ENCODE measurements at regions not wholly inside any gene's neighbourhood (a gene's known extent, or its start where the extent isn't known, plus 50 kb on each side); places are given as distances from the start of the nearest gene placed in this dataset.

DNA sequence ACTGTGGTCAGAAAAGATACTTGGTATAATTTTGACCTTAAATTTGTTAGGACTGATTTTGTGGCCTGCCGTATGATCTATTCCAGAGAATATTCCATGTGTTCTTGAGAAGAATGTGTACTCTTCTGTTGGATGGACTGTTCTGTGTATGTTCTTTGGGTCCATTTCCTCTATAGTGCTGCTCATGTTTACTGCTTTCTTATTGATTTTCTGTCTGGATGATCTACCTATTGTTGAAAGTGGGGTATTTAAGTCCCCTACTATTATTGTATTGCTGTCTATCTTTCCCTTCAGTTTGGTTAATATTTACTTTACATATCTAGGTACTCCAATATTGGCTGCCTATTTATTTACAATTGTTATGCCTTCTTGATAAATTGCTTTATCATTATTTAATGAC is 298.4 kb downstream of the BCKDHB start:
- intact Hi-C loops (cut with DNase I; ENCODE audit: low total_unique reads): no loop called here
- Histone ChIP-seq H3K27ac (no peak overlapping the region), H3K36me3 (no peaks in the 10 kb centered on the region), H3K4me1 (no peaks in the 10 kb centered on the region), H3K9me3 (peaks cover 0 to 13% of the 10 kb centered on the region in 2 donors), H3K4me3 (no peak overlapping the region), H3K27me3 (no peaks in the 10 kb centered on the region)
- in situ Hi-C loops (cut with MboI; ENCODE audit: low pct_ligation_motif_present in 1 of 4, low pct_unique_long_range_greater_than_20kb in 1 of 4, low sequenced_read_pairs in 3 of 4): no loop called here
- 97 to 100% methylated on average over 1 of the region's 1 CpG for WGBS, 2 donors (ENCODE audit: low coverage in 1 of 2)
- TF ChIP-seq POLR2A (IDR thresholded peaks at IDR 0.05) (no peak), POLR2AphosphoS5 (IDR thresholded peaks at IDR 0.05) (no peak)
- DNase-seq: no peak

DNA sequence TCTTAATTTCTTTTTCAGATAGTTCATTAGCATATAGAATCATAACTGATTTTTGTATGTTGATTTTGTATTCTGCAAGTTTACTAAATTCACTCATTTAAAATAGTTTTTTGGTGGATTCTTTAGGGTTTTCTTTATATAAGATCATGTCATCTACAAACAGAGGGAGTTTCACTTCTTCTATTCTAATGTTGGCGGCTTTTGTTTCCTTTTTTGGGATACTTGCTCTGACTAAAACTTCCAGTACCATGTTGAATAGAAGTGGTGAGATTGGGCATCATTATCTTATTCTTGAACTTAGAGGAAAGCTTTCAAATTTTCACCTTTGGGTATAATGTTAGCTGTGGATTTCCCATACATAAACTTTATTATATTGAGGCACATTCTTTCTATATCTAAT is 296.9 kb downstream of the BCKDHB start:
- Histone ChIP-seq H3K36me3 (no peaks in the 10 kb centered on the region), H3K27ac (no peak overlapping the region), H3K4me1 (no peaks in the 10 kb centered on the region), H3K27me3 (no peaks in the 10 kb centered on the region), H3K4me3 (no peak overlapping the region), H3K9me3 (peaks cover 0 to 18% of the 10 kb centered on the region in 2 donors)
- intact Hi-C loops (cut with DNase I; ENCODE audit: low total_unique reads) (no loop called here), in situ Hi-C loops (cut with MboI; ENCODE audit: low pct_ligation_motif_present in 1 of 4, low pct_unique_long_range_greater_than_20kb in 1 of 4, low sequenced_read_pairs in 3 of 4) (no loop called here)
- 88 to 89% methylated on average over 1 of the region's 1 CpG for WGBS, 2 donors (ENCODE audit: low coverage in 1 of 2)
- TF ChIP-seq EP300 (IDR thresholded peaks at IDR 0.05; ENCODE audit: low read depth): no peak
- TF ChIP-seq POLR2A (IDR thresholded peaks at IDR 0.05): no peak
- DNase-seq: no peak

DNA sequence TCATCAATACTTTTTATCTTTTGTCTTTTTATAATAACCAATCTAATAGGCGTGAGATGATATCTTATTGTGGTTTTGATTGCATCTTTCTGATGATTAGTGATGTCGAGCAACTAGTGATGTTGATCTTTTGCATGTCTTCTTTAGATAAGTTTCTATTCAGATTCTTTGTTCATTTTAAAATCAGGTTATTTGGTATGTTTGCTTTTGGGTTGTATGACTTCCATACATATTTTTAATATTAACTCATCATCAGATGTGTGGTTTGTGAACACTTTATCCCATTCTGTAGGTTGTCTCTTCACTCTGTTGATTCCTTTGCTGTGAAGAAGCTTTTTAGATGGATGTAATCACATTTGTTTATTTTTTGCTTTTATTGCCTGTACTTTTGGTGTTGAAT is 295.8 kb downstream of the BCKDHB start:
- Histone ChIP-seq H3K4me3 (no peak overlapping the region), H3K4me1 (no peaks in the 10 kb centered on the region), H3K27me3 (no peaks in the 10 kb centered on the region), H3K27ac (no peak overlapping the region), H3K9me3 (peaks cover 0 to 18% of the 10 kb centered on the region in 2 donors), H3K36me3 (no peaks in the 10 kb centered on the region)
- intact Hi-C loops (cut with DNase I; ENCODE audit: low total_unique reads): no loop called here
- 92 to 96% methylated on average over 2 of the region's 2 CpGs for WGBS, 2 donors (ENCODE audit: low coverage in 1 of 2)
- DNase-seq: no peak
- in situ Hi-C loops (cut with MboI; ENCODE audit: low pct_ligation_motif_present in 1 of 4, low pct_unique_long_range_greater_than_20kb in 1 of 4, low sequenced_read_pairs in 3 of 4): no loop called here
- TF ChIP-seq, protein P1, sequence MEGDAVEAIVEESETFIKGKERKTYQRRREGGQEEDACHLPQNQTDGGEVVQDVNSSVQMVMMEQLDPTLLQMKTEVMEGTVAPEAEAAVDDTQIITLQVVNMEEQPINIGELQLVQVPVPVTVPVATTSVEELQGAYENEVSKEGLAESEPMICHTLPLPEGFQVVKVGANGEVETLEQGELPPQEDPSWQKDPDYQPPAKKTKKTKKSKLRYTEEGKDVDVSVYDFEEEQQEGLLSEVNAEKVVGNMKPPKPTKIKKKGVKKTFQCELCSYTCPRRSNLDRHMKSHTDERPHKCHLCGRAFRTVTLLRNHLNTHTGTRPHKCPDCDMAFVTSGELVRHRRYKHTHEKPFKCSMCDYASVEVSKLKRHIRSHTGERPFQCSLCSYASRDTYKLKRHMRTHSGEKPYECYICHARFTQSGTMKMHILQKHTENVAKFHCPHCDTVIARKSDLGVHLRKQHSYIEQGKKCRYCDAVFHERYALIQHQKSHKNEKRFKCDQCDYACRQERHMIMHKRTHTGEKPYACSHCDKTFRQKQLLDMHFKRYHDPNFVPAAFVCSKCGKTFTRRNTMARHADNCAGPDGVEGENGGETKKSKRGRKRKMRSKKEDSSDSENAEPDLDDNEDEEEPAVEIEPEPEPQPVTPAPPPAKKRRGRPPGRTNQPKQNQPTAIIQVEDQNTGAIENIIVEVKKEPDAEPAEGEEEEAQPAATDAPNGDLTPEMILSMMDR (IDR thresholded peaks at IDR 0.05): no peak
- TF ChIP-seq EP300 (IDR thresholded peaks at IDR 0.05; ENCODE audit: low read depth): no peak
- TF ChIP-seq POLR2A (IDR thresholded peaks at IDR 0.05): no peak
- TF ChIP-seq POLR2AphosphoS5 (IDR thresholded peaks at IDR 0.05): no peak

Small RNAs in the stretch of these regions (small RNA-seq; reads per million reads assigned to genes)
- gene AL596028.1 (0 reads per million in 4 donors), gene RNA5SP210 (0 reads per million in 4 donors)

Data from transverse colon (tissue), 4 donors.